OCI-LY7 (cell line): ENCODE measurements at regions not wholly inside any gene's neighbourhood (a gene's known extent, or its start where the extent isn't known, plus 50 kb on each side); places are given as distances from the start of the nearest gene placed in this dataset.
"Not testable (repeated sequence)": the region's sequence is repeated elsewhere in the genome, so short reads cannot be mapped to it uniquely, and the experiment has no call there.

ENCODE experiments used
- BruUV-seq: library from RNA; stranded (reverse); fragments of 400-500 nt; replicated peaks from 2 replicates; lab custom pipeline; 2021; lab: Mats Ljungman, UMichigan
- CTCF ChIA-PET: fragments of 300-600 bp; sonication (Branson Sonifier 250); formaldehyde crosslinking; loops from one replicate; lab custom pipeline; 2022; ENCODE audit warnings: antibody characterized with exemption; ENCODE audit not compliant: unreplicated experiment; lab: Charles Lee
- POLR2A ChIA-PET: fragments of 300-600 bp; sonication (Branson Sonifier 250); formaldehyde crosslinking; loops from one replicate; lab custom pipeline; 2022; ENCODE audit warnings: antibody characterized with exemption; lab: Charles Lee
- DNase-seq: peaks from one replicate; pipeline ENCODE4 v3.0.0-alpha.2; 2015; ENCODE audit warnings: low spot score
- H2AFZ ChIP-seq: fragments of 200-600 bp; sonication (generic), shearing (Covaris generic); 2 replicates; pipeline ENCODE4 v1.6.1; 2014; ENCODE audit warnings: mild to moderate bottlenecking, antibody characterized with exemption, low read length, moderate library complexity
- H3K27ac ChIP-seq: fragments of 200-600 bp; sonication (generic); 2 replicates; pipeline ENCODE4 v1.5.1; 2014; ENCODE audit warnings: mixed run types, low read depth, mild to moderate bottlenecking, moderate library complexity, low read length, inconsistent platforms; ENCODE audit not compliant: poor library complexity, severe bottlenecking
- H3K36me3 ChIP-seq: fragments of 200-600 bp; sonication (generic); 2 replicates; pipeline ENCODE4 v1.6.1; 2014; ENCODE audit warnings: mild to moderate bottlenecking, antibody characterized with exemption, low read length, moderate library complexity, mixed read lengths; ENCODE audit not compliant: insufficient read depth
- H3K4me1 ChIP-seq: fragments of 200-600 bp; sonication (generic); 2 replicates; pipeline ENCODE4 v1.5.1; 2014; ENCODE audit warnings: mild to moderate bottlenecking, low read length; ENCODE audit not compliant: insufficient read depth, poor library complexity, severe bottlenecking
- H3K4me2 ChIP-seq: fragments of 200-600 bp; sonication (generic); 2 replicates; pipeline ENCODE4 v1.6.1; 2014; ENCODE audit warnings: mild to moderate bottlenecking, low read length
- H3K4me3 ChIP-seq: fragments of 200-600 bp; sonication (generic); 2 replicates; pipeline ENCODE4 v1.5.1; 2014; ENCODE audit warnings: mild to moderate bottlenecking, low read depth, low read length; ENCODE audit not compliant: poor library complexity, severe bottlenecking
- H3K79me2 ChIP-seq: fragments of 200-600 bp; sonication (generic); 2 replicates; pipeline ENCODE4 v1.6.1; 2016; ENCODE audit warnings: low read depth, mild to moderate bottlenecking, low read length, moderate library complexity, mixed read lengths; ENCODE audit not compliant: insufficient read depth
- H3K9me2 ChIP-seq: fragments of 200-600 bp; sonication (generic); 2 replicates; pipeline ENCODE4 v1.6.1; 2016; ENCODE audit warnings: mild to moderate bottlenecking, low read length, mixed read lengths; ENCODE audit not compliant: insufficient read depth
- H3K9me3 ChIP-seq: fragments of 200-600 bp; sonication (generic); 2 replicates; pipeline ENCODE4 v1.6.1; 2014; ENCODE audit warnings: mild to moderate bottlenecking, mixed run types, low read length, mixed read lengths
- H4K20me1 ChIP-seq: fragments of 200-600 bp; sonication (generic); 2 replicates; pipeline ENCODE4 v1.6.1; 2014; ENCODE audit warnings: mild to moderate bottlenecking, antibody characterized with exemption, low read length, moderate library complexity, mixed read lengths; ENCODE audit not compliant: insufficient read depth
- intact Hi-C: fragments of 100-400 bp; cut with micrococcal nuclease; formaldehyde crosslinking; loops from one replicate; pipeline ENCODE4 v1.10.0; 2022; ENCODE audit not compliant: unreplicated experiment

DNA sequence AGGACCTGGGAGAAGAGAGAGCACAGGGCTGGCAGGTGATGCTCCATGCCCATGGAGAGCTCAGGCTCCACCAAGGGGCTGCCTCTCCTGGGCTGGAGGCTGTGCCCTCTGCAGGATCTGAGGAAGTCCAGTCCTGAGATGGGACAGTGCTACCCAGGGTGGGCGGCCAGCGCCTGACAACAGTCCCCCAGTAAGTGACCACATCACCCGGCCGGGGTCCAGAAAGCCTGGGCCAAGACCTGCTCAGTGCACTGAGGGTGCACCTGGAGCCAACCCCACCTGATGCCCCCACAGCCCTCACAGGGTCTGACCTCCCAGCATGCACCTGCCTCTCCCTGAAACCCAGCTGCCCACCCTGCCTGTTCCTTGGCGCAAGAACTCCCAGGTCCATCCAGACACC is 227.7 kb downstream of the CWH43 start:
- H4K20me1 ChIP-seq, BruUV-seq, H3K36me3 ChIP-seq, H3K4me3 ChIP-seq, H3K79me2 ChIP-seq, H3K4me1 ChIP-seq, POLR2A ChIA-PET, CTCF ChIA-PET, H3K9me2 ChIP-seq, H3K4me2 ChIP-seq, DNase-seq, H2AFZ ChIP-seq, H3K27ac ChIP-seq, intact Hi-C loops, H3K9me3 ChIP-seq: not testable (repeated sequence)

GRCh38 chr4:49214453-49215081 is 228.5 kb downstream of the CWH43 start:
- POLR2A ChIA-PET = not testable (repeated sequence)

GRCh38 chr4:49215082-49215479 is 229.0 kb downstream of the CWH43 start:
- BruUV-seq, H3K27ac ChIP-seq, intact Hi-C loops, POLR2A ChIA-PET, H3K36me3 ChIP-seq, DNase-seq, H2AFZ ChIP-seq, H3K4me3 ChIP-seq, H3K79me2 ChIP-seq, H3K4me1 ChIP-seq, CTCF ChIA-PET, H3K9me3 ChIP-seq, H3K9me2 ChIP-seq, H3K4me2 ChIP-seq, H4K20me1 ChIP-seq: not testable (repeated sequence)

More at GRCh38 chr4:49214453-49215081, 228.5 kb downstream of the CWH43 start:
- H3K4me2 ChIP-seq, DNase-seq, H3K9me2 ChIP-seq, H3K79me2 ChIP-seq, H2AFZ ChIP-seq, intact Hi-C loops, H3K4me3 ChIP-seq, H3K4me1 ChIP-seq, BruUV-seq, H4K20me1 ChIP-seq, H3K27ac ChIP-seq, CTCF ChIA-PET, H3K9me3 ChIP-seq, H3K36me3 ChIP-seq: not testable (repeated sequence)

DNA sequence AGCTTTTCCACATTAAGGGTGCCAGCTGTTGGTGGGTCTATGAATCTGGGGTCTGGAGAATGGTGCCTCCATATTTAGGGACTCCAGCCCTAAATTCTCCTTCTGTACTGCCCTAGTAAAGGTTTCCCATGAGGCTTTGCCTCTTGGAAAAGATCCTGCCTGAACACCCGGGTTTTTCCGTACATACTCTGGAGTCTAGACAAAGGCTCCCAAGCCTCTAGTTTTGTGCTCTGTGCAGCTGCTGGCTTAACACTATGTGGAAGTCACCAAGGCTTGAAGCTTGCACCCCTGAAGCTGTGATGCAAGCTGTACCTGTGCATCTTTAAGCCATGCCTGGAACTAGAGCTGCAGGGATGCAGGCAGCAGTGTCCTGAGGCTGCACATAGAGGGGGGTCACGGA is 230.5 kb downstream of the CWH43 start:
- POLR2A ChIA-PET, H4K20me1 ChIP-seq, intact Hi-C loops, H2AFZ ChIP-seq, H3K79me2 ChIP-seq, H3K4me2 ChIP-seq, BruUV-seq, H3K4me3 ChIP-seq, H3K36me3 ChIP-seq, DNase-seq, H3K4me1 ChIP-seq, H3K9me3 ChIP-seq, CTCF ChIA-PET, H3K27ac ChIP-seq, H3K9me2 ChIP-seq: not testable (repeated sequence)
